NCI-H1694 (cell line): ENCODE measurements at regions not wholly inside any gene's neighbourhood (a gene's known extent, or its start where the extent isn't known, plus 50 kb on each side); places are given as distances from the start of the nearest gene placed in this dataset.
"Not testable (repeated sequence)": the region's sequence is repeated elsewhere in the genome, so short reads cannot be mapped to it uniquely, and the experiment has no call there.

Source experiments
- DNase-seq: peaks from one replicate; lab custom pipeline; 2025; lab: John Stamatoyannopoulos, UW

DNA sequence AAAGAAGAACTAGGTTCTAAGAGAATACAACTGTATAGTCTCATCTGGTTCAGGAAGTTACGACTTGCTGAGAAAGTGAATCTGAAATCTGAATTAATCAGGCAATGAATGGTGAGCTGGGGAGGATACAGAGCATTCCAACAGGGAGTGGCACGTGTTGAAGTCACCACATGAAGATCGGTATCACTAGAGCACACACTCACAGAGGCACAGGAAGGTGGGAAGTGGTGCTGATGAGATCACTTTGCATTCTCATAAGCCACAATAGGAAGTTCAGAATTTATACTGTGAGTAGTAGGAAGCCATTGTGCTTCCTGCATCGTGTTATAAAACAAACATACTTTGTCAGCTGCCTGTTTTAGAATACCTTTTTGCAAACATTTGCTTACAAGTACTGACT lies 615.0 kb upstream of the DDX18 start:
- DNase-seq: no peak

DNA sequence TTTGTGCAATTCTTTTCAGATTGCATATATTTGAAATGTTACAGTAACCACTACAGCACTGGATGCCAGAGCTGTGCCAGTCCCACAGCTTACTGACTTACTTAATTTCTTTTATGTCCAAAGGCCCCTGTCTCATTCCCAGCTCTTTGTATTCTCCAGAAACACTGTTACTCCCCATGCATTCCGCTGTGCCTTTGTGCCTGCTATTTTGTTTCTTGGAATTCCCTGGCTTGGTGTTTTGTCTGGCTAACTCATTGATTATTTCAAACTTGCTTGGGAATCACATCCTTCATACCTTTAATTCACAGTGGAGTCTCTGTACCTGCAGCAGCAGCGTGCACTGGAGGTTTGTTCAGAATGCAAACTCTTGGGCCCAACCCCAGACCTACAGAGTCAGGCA lies 601.9 kb upstream of the DDX18 start:
- DNase-seq: no peak

GRCh38 chr2:117217145-117217544 lies 597.3 kb upstream of the DDX18 start:
- no peak for DNase-seq

GRCh38 chr2:117222809-117223208 lies 591.7 kb upstream of the DDX18 start:
- DNase-seq: no peak

GRCh38 chr2:117232305-117232704 lies 582.2 kb upstream of the DDX18 start:
- DNase-seq: no peak

DNA sequence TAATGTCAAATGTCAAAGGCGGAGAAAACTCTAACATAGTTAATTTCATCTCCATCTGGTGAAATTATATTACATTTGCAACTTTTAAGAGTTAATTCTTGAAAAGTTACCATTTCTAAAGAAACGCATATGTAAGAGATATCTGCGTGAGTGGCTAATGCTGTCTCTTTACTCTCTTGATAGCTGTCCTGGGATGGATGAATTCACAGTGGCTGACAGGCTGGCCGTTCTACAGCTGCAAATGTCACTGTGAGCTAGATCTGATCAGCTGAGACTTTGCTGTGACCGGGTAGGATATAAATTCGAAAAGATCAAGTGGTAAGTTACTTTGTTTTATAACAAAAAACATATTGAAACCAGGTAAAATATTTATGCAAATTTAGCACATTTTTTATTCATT lies 557.1 kb upstream of the DDX18 start:
- DNase-seq: no peak

GRCh38 chr2:117269574-117269973 lies 544.9 kb upstream of the DDX18 start:
- no peak for DNase-seq

DNA sequence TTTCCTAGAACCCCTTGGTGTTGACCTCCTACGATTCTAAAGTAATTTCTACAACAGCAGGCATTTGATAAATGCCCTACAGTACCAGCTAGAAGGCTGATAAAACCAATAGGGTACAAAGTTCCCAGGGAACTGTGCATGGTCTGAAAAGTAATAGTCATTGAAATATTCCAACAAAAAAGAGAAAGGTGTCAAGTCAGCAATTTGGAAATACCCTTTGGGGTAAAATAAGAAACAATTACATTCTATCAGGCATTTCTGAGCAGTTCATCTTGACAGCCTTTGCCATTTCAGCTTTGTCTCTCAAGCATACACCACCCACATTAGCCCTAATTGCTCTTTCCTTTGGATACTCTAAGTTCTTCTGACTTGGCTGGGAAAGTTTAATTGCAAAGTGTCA lies 542.9 kb upstream of the DDX18 start:
- DNase-seq: no peak

GRCh38 chr2:117273009-117273671 lies 541.4 kb upstream of the DDX18 start:
- no peak for DNase-seq

GRCh38 chr2:117293012-117293411 lies 521.5 kb upstream of the DDX18 start:
- no peak for DNase-seq

GRCh38 chr2:117299451-117299850 lies 515.0 kb upstream of the DDX18 start:
- no peak for DNase-seq

- no peak for DNase-seq
Measured at GRCh38 chr2:117308861-117309770, 505.4 kb upstream of the DDX18 start.

- no peak for DNase-seq
Measured at GRCh38 chr2:117321816-117322215, 492.7 kb upstream of the DDX18 start.

DNA sequence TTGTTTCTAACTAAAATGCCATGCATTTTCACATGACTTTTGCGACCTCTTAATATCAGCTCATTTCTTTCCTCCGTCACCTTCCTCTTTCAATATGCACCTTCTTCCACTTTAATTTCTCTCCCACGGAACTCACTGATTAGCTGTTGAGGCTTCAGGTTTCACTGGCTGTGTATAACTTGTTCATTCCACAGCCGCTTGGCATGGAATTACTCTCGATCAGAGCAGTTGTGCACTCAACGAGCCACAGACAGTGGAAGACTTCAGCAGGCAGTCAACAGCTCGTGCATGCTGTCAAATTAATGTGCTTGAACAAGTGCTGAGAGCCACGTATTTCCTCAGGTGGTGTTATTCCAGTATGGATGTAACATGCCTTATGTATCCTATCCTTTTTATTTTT lies 491.2 kb upstream of the DDX18 start:
- DNase-seq: no peak

DNA sequence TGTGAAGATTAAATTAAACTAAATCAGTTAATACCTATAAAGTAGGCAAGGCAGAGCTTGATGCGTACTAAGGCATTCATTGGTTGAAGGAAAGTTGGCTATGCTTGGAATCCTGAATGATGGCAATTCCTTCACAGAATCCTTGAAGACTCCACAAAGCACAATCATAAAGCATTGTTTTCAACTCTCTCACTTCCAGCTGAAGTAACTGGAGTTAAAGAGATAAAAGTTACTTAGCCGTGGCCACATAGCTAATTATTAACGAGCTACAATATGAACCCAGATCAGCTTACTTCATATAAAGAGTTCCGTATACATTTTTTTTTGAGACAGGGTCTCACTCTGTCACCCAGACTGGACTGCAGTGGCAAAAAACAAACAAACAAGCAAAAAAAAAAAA lies 483.9 kb upstream of the DDX18 start:
- no peak for DNase-seq

DNA sequence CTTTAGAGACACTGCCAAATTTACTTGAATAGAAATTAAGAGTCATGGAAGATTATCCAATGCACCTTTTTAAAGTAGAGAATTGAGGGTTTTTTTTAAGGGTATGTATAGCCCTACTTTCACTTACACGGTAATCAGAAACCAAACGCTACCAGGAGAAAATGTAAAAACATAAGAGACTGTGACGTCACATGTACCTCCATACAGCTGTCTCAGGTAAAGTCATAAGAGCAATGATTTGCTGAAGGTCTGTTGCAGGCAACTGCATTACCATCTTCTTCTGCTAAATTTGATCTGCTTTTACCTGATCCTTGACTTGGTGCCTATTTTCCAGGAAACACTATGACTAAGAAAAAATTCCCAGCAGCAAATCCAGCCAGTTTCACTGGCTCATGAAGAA lies 478.5 kb upstream of the DDX18 start:
- no peak for DNase-seq

GRCh38 chr2:117336496-117336895 lies 478.0 kb upstream of the DDX18 start:
- DNase-seq: no peak

DNA sequence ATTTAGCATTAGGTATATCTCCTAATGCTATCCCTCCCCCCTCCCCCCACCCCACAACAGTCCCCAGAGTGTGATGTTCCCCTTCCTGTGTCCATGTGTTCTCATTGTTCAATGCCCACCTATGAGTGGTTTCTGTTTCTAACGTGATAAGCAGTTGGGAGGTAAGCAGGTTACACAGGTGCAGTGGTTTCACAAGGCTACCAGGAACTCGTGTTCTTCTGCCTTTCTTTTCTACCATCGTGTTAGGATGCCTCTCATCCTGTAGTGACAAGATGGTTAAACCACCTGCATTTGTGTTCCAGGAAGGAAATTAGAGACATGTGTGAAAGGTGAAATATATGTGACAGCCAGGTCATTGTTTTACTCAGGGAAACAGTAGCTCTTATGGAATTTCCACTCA lies 476.5 kb upstream of the DDX18 start:
- DNase-seq: not testable (repeated sequence)

- DNase-seq: no peak
Measured at GRCh38 chr2:117339980-117340379, 474.5 kb upstream of the DDX18 start.

- no peak for DNase-seq
Measured at GRCh38 chr2:117341690-117342089, 472.8 kb upstream of the DDX18 start.

DNA sequence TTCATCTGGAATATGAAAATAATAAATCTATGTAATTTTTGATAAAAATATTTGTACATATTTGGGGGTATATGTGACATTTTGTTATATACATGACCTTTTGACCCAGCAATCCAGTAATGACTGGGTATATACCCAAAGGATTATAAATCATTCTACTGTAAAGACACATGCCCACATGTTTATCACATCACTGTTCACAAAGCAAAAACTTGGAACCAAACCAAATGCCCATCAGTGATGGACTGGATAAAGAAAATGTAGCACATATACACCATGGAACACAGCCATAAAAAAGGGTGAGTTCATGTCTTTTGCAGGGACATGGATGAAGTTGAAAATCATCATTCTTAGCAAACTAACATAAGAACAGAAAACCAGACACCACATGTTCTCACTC lies 472.1 kb upstream of the DDX18 start:
- no peak for DNase-seq

DNA sequence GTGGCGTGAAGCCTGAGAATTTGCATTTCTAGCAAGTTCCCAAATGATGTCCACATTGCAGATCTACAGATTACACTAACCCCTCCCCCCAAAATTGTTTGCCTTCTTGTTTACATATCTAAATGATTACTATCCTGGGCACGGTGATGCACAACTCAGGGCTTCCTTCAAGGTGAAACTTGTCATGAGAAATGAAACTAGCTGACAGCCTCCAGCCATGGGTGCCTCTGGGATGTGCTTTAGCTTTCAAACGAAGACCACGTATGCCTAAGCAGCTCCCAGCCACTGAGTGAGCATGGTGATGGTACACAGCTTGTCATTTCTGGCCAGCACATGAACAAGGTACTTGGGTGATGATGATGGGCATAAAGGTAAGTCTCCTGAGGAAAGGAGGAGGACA lies 464.8 kb upstream of the DDX18 start:
- no peak for DNase-seq

- no peak for DNase-seq
Measured at GRCh38 chr2:117351396-117351795, 463.1 kb upstream of the DDX18 start.
